Adrenal gland (tissue), 9 donors: ENCODE measurements at regions not wholly inside any gene's neighbourhood (a gene's known extent, or its start where the extent isn't known, plus 50 kb on each side); places are given as distances from the start of the nearest gene placed in this dataset.
"Not testable (repeated sequence)": the region's sequence is repeated elsewhere in the genome, so short reads cannot be mapped to it uniquely, and the experiment has no call there.

Experiments used
- DNase-seq, 7 donors: peaks; one replicate each; pipeline ENCODE4 v3.0.0-alpha.2; 2019 to 2020
- H3K27ac ChIP-seq, 5 donors: fragments of 200-600 bp; sonication (generic) in 4 of 5; 1 replicate in 3 of 5; 2 replicates in 2 of 5; pipeline versions ENCODE4 v1.5.1 to v1.8.0; 2016 to 2020; ENCODE audit warnings: mild to moderate bottlenecking in 1 of 5
- H3K27me3 ChIP-seq: fragments of 200-600 bp; 2 replicates; pipeline ENCODE4 v1.8.0; 2021
- H3K36me3 ChIP-seq, 2 donors: fragments of 200-600 bp; replicated peaks in 1 of 2; 1 replicate in 1 of 2; 2 replicates in 1 of 2; pipeline versions ENCODE4 v1.5.1 to v1.8.0; 2018 to 2022
- H3K4me1 ChIP-seq, 2 donors: fragments of 200-600 bp; replicated peaks in 1 of 2; 1 replicate in 1 of 2; 2 replicates in 1 of 2; pipeline versions ENCODE4 v1.5.1 to v1.8.0; 2018 to 2021
- H3K4me3 ChIP-seq, 4 donors: fragments of 200-600 bp; sonication (generic) in 3 of 4; one replicate each; pipeline ENCODE4 v1.5.1; 2016 to 2018
- H3K9me3 ChIP-seq, 3 donors: fragments of 200-600 bp; sonication (generic) in 1 of 3; replicated peaks in 1 of 3; 1 replicate in 2 of 3; 2 replicates in 1 of 3; pipeline versions ENCODE4 v1.5.1 to v1.8.0; 2016 to 2021
- POLR2A ChIP-seq, 2 donors: fragments of 450-650 bp; IDR thresholded peaks; one replicate each; pipeline ENCODE4 v1.6.1; 2017; ENCODE audit warnings: antibody characterized with exemption in 2 of 2, mild to moderate bottlenecking in 2 of 2, moderate library complexity in 1 of 2
- WGBS, 4 donors: extraction: QIAGEN DNeasy Blood & Tissue Kit in 2 of 4; methylation state at CpG; one replicate each; pipeline versions ENCODE4 v1.1.5 to v1.1.7; 2013 to 2017; 5-methylcytosine and 5-hydroxymethylcytosine counted together
- intact Hi-C, 2 donors: fragments of 100-400 bp; cut with DNase I; formaldehyde crosslinking; loops; one replicate each; pipeline versions ENCODE4 v1.14.1 to v1.15.0; 2022 to 2023
- TF ChIP-seq, protein P1 (sequence below), 6 experiments: fragments of 450-650 bp in 4 of 6; fragments of 200-600 bp in 2 of 6; sonication (generic) in 1 of 6; IDR thresholded peaks; 1 replicate in 5 of 6; 2 replicates in 1 of 6; pipeline versions ENCODE4 v1.5.1 to v1.8.0; 2016 to 2021; ENCODE audit warnings: antibody characterized with exemption in 6 of 6, mild to moderate bottlenecking in 2 of 6, moderate library complexity in 1 of 6
- donor health status: healthy with polysubstance abuse.
- donor health status: Bipolar disorder and iron deficiency.
- donor health status: DM: yes; HTN: yes; CAD: no.
- donor health status: DM: no; HTN: no; CAD: no.
- donor health status: DM: no; HTN: no; CAD: no.

GRCh38 chr9:65449423-65449822 lies 164.4 kb upstream of the FOXD4L5 start:
- no peaks in the 10 kb centered on the region for H3K36me3 ChIP-seq
- no peak overlapping the region for H3K27ac ChIP-seq
- H3K4me1 ChIP-seq, result no peaks in the 10 kb centered on the region
- intact Hi-C loops, result no loop called here
- no peak for DNase-seq
- WGBS, 4 donors, result 67 to 91% (median 69%) methylated on average over 2 to 6 of the region's 6 CpGs
- H3K4me3 ChIP-seq, result no peak overlapping the region
- TF ChIP-seq, protein P1, sequence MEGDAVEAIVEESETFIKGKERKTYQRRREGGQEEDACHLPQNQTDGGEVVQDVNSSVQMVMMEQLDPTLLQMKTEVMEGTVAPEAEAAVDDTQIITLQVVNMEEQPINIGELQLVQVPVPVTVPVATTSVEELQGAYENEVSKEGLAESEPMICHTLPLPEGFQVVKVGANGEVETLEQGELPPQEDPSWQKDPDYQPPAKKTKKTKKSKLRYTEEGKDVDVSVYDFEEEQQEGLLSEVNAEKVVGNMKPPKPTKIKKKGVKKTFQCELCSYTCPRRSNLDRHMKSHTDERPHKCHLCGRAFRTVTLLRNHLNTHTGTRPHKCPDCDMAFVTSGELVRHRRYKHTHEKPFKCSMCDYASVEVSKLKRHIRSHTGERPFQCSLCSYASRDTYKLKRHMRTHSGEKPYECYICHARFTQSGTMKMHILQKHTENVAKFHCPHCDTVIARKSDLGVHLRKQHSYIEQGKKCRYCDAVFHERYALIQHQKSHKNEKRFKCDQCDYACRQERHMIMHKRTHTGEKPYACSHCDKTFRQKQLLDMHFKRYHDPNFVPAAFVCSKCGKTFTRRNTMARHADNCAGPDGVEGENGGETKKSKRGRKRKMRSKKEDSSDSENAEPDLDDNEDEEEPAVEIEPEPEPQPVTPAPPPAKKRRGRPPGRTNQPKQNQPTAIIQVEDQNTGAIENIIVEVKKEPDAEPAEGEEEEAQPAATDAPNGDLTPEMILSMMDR (IDR thresholded peaks at IDR 0.05), result no peak
- no peak for TF ChIP-seq POLR2A (IDR thresholded peaks at IDR 0.05)
- no peaks in the 10 kb centered on the region for H3K27me3 ChIP-seq
- H3K9me3 ChIP-seq, result no peaks in the 10 kb centered on the region

DNA sequence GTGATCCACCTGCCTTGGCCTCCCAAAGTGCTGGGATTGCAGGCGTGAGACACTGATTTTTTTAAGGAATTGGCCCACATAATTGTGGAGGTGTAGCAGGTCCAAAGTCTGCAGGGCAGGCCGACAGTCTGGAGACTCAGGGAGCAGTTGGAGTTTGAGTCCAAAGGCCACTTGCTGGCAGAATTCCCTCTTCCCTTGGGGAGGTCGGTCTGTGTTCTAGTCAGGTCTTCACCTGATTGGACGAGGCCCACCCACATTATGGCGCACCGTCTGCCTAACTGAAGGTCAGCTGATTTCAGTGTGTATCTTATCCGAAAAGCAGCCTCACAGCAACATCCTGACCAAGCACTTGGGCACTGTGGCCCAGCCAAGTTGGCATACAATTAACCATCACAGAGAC lies 162.1 kb upstream of the FOXD4L5 start:
- intact Hi-C loops, H3K4me3 ChIP-seq, H3K27ac ChIP-seq, H3K4me1 ChIP-seq, DNase-seq, H3K36me3 ChIP-seq, H3K9me3 ChIP-seq, H3K27me3 ChIP-seq: not testable (repeated sequence)
- 62 to 80% (median 68%) methylated on average over 4 to 7 of the region's 7 CpGs for WGBS, 4 donors

GRCh38 chr9:65445991-65446390 lies 161.0 kb upstream of the FOXD4L5 start:
- H3K9me3 ChIP-seq, H3K27ac ChIP-seq, H3K4me3 ChIP-seq, intact Hi-C loops, DNase-seq, H3K36me3 ChIP-seq, H3K4me1 ChIP-seq, H3K27me3 ChIP-seq: not testable (repeated sequence)
- WGBS, 4 donors, result 75 to 84% (median 82%) methylated on average over 7 of the region's 7 CpGs

- Histone ChIP-seq H3K36me3 (no peaks in the 10 kb centered on the region), H3K27me3 (no peaks in the 10 kb centered on the region), H3K9me3 (no peaks in the 10 kb centered on the region), H3K4me3 (no peak overlapping the region), H3K4me1 (no peaks in the 10 kb centered on the region), H3K27ac (no peak overlapping the region)
- DNase-seq, result no peak
- intact Hi-C loops, result no loop called here
- no peak for TF ChIP-seq POLR2A (IDR thresholded peaks at IDR 0.05)
- TF ChIP-seq, protein P1 (IDR thresholded peaks at IDR 0.05), result no peak
- WGBS, 4 donors, result 72 to 80% (median 75%) methylated on average over 1 to 8 of the region's 8 CpGs
Measured at GRCh38 chr9:65444943-65445342, 159.9 kb upstream of the FOXD4L5 start.

- H3K27me3 ChIP-seq, H3K36me3 ChIP-seq, H3K27ac ChIP-seq, H3K4me3 ChIP-seq, H3K9me3 ChIP-seq, H3K4me1 ChIP-seq, intact Hi-C loops, DNase-seq: not testable (repeated sequence)
- WGBS, 4 donors, result 84 to 90% (median 87%) methylated on average over 11 to 12 of the region's 12 CpGs
Measured at GRCh38 chr9:65442116-65442515, 157.1 kb upstream of the FOXD4L5 start.

GRCh38 chr9:65441324-65441920 lies 156.4 kb upstream of the FOXD4L5 start:
- 78 to 91% (median 83%) methylated on average over 5 to 10 of the region's 10 CpGs for WGBS, 4 donors
- DNase-seq, result not testable (repeated sequence)

More at GRCh38 chr9:65441324-65441920, 156.4 kb upstream of the FOXD4L5 start:
- H3K27me3 ChIP-seq, H3K4me3 ChIP-seq, H3K36me3 ChIP-seq, H3K4me1 ChIP-seq, H3K27ac ChIP-seq, H3K9me3 ChIP-seq, intact Hi-C loops: not testable (repeated sequence)
